Tibial nerve (tissue), 4 donors: ENCODE measurements at regions not wholly inside any gene's neighbourhood (a gene's known extent, or its start where the extent isn't known, plus 50 kb on each side); places are given as distances from the start of the nearest gene placed in this dataset.

Source experiments
- EP300 ChIP-seq, 2 donors: sonication (generic); formaldehyde crosslinking; IDR thresholded peaks; one replicate each; pipeline ENCODE4 v1.6.1; 2017; ENCODE audit warnings: antibody characterized with exemption in 2 of 2, mild to moderate bottlenecking in 1 of 2
- TF ChIP-seq, protein P1 (sequence below), 5 experiments: fragments of 200-600 bp in 3 of 5; fragments of 450-650 bp in 2 of 5; sonication (generic) in 3 of 5; IDR thresholded peaks; one replicate each; pipeline ENCODE4 v1.5.1; 2016 to 2019; ENCODE audit warnings: antibody characterized with exemption in 5 of 5, mild to moderate bottlenecking in 3 of 5, moderate library complexity in 2 of 5

DNA sequence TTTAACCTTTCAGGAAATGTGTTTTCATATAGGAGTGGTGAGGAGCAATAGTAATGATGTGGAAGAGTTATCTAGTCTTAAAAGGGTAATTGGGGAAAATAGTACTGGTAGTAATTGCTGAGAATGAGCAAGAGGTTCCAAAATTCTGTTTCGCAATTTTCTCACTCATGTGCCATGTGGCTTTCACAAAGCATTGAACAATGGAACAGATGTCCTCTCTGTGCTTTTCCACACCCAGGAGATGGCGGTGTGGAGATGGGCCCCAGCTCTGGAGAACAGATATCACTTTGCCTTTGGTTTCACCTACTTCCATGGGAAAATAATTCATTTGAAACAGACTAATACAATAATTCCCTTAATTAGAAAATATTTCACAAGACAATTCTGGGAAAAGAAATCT, 170.0 kb upstream of the SLC10A2 start:
- TF ChIP-seq, protein P1, sequence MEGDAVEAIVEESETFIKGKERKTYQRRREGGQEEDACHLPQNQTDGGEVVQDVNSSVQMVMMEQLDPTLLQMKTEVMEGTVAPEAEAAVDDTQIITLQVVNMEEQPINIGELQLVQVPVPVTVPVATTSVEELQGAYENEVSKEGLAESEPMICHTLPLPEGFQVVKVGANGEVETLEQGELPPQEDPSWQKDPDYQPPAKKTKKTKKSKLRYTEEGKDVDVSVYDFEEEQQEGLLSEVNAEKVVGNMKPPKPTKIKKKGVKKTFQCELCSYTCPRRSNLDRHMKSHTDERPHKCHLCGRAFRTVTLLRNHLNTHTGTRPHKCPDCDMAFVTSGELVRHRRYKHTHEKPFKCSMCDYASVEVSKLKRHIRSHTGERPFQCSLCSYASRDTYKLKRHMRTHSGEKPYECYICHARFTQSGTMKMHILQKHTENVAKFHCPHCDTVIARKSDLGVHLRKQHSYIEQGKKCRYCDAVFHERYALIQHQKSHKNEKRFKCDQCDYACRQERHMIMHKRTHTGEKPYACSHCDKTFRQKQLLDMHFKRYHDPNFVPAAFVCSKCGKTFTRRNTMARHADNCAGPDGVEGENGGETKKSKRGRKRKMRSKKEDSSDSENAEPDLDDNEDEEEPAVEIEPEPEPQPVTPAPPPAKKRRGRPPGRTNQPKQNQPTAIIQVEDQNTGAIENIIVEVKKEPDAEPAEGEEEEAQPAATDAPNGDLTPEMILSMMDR (IDR thresholded peaks at IDR 0.05): no peak
- TF ChIP-seq EP300 (IDR thresholded peaks at IDR 0.05): no peak
